ENCODE measurements at regions not wholly inside any gene's neighbourhood (a gene's known extent, or its start where the extent isn't known, plus 50 kb on each side); places are given as distances from the start of the nearest gene placed in this dataset.

GRCh38 chr20:48058611-48059559, 273.6 kb upstream of the SULF2 start:
- TF ChIP-seq, protein P1, sequence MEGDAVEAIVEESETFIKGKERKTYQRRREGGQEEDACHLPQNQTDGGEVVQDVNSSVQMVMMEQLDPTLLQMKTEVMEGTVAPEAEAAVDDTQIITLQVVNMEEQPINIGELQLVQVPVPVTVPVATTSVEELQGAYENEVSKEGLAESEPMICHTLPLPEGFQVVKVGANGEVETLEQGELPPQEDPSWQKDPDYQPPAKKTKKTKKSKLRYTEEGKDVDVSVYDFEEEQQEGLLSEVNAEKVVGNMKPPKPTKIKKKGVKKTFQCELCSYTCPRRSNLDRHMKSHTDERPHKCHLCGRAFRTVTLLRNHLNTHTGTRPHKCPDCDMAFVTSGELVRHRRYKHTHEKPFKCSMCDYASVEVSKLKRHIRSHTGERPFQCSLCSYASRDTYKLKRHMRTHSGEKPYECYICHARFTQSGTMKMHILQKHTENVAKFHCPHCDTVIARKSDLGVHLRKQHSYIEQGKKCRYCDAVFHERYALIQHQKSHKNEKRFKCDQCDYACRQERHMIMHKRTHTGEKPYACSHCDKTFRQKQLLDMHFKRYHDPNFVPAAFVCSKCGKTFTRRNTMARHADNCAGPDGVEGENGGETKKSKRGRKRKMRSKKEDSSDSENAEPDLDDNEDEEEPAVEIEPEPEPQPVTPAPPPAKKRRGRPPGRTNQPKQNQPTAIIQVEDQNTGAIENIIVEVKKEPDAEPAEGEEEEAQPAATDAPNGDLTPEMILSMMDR (IDR thresholded peaks at IDR 0.05): no peak
- TF ChIP-seq POLR2A (IDR thresholded peaks at IDR 0.05): no peak
- DNase-seq (no peak), ATAC-seq (no peak)
- Histone ChIP-seq H3K4me3 (no peak overlapping the region), H3K9me3 (peaks cover 0 to 15% (median 0%) of the 10 kb centered on the region in 12 donors), H3K27me3 (peaks cover 0 to 16% (median 0%) of the 10 kb centered on the region in 9 donors), H3K36me3 (no peaks in the 10 kb centered on the region), H3K4me1 (no peaks in the 10 kb centered on the region), H3K27ac (no peak overlapping the region)
- intact Hi-C loops (cut with DNase I): no loop called here
- 91 to 98% (median 92%) methylated on average over 12 to 31 of the region's 31 CpGs for WGBS, 4 donors

GRCh38 chr20:48057739-48058138, 272.5 kb upstream of the SULF2 start:
- H3K27ac ChIP-seq: no peak overlapping the region
- intact Hi-C loops (cut with DNase I): no loop called here
- TF ChIP-seq, protein P1 (IDR thresholded peaks at IDR 0.05): no peak
- TF ChIP-seq POLR2A (IDR thresholded peaks at IDR 0.05): no peak
- 76 to 93% (median 86%) methylated on average over 1 of the region's 1 CpG for WGBS, 4 donors
- DNase-seq (no peak), ATAC-seq (no peak)
- no peak overlapping the region for H3K4me3 ChIP-seq
- H3K4me1 ChIP-seq: no peaks in the 10 kb centered on the region
- H3K36me3 ChIP-seq: no peaks in the 10 kb centered on the region
- H3K9me3 ChIP-seq: peaks cover 0 to 15% (median 0%) of the 10 kb centered on the region in 12 donors
- H3K27me3 ChIP-seq: peaks cover 0 to 16% (median 0%) of the 10 kb centered on the region in 9 donors

DNA sequence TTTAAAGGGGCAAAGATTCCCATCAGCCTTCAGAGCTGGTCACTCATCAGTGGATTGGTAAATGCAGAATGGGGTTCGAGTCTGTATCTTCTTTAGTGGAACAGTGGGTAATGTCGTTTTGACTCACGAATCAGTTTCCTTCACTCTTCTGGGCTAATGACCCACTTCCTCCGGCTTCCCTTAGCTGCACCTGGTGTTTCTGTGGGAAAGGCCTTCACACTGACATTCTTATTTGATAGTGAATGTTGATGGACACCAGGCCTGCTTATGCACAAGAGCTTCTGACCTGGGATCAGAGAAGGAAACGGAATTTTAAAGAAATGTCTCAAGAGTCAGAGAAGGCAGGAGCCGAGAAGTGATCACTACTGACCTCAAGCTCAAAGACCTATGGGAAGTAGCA, 272.0 kb upstream of the SULF2 start:
- Histone ChIP-seq H3K36me3 (no peaks in the 10 kb centered on the region), H3K4me3 (no peak overlapping the region), H3K27me3 (peaks cover 0 to 16% (median 0%) of the 10 kb centered on the region in 9 donors), H3K27ac (no peak overlapping the region), H3K4me1 (peaks cover 0 to under 1% (median 0%) of the 10 kb centered on the region in 12 donors), H3K9me3 (peaks cover 0 to 15% (median 0%) of the 10 kb centered on the region in 12 donors)
- ATAC-seq (no peak), DNase-seq (no peak)
- WGBS, 4 donors: 45 to 67% (median 56%) methylated on average over 6 of the region's 6 CpGs
- TF ChIP-seq POLR2A (IDR thresholded peaks at IDR 0.05): no peak
- TF ChIP-seq, protein P1 (IDR thresholded peaks at IDR 0.05): no peak
- intact Hi-C loops (cut with DNase I): no loop called here

GRCh38 chr20:48056218-48056617, 270.9 kb upstream of the SULF2 start:
- DNase-seq: no peak
- intact Hi-C loops (cut with DNase I): no loop called here
- Histone ChIP-seq H3K4me1 (peaks cover 0 to 4% (median 0%) of the 10 kb centered on the region in 12 donors), H3K36me3 (no peaks in the 10 kb centered on the region), H3K4me3 (no peak overlapping the region), H3K27ac (no peak overlapping the region), H3K27me3 (peaks cover 0 to 16% (median 0%) of the 10 kb centered on the region in 9 donors), H3K9me3 (peaks cover 0 to 15% (median under 1%) of the 10 kb centered on the region in 12 donors)
- 48 to 67% (median 60%) methylated on average over 2 of the region's 2 CpGs for WGBS, 4 donors
- no peak for TF ChIP-seq POLR2A (IDR thresholded peaks at IDR 0.05)
- TF ChIP-seq, protein P1 (IDR thresholded peaks at IDR 0.05): no peak
- ATAC-seq: no peak
